Adrenal gland (tissue), 5 donors: ENCODE measurements at regions not wholly inside any gene's neighbourhood (a gene's known extent, or its start where the extent isn't known, plus 50 kb on each side); places are given as distances from the start of the nearest gene placed in this dataset.

ENCODE experiments used
- POLR2A ChIP-seq, 2 donors: fragments of 450-650 bp; IDR thresholded peaks; one replicate each; pipeline ENCODE4 v1.6.1; 2017; ENCODE audit warnings: antibody characterized with exemption in 2 of 2, mild to moderate bottlenecking in 2 of 2, moderate library complexity in 1 of 2
- TF ChIP-seq, protein P1 (sequence below), 6 experiments: fragments of 450-650 bp in 4 of 6; fragments of 200-600 bp in 2 of 6; sonication (generic) in 1 of 6; IDR thresholded peaks; 1 replicate in 5 of 6; 2 replicates in 1 of 6; pipeline versions ENCODE4 v1.5.1 to v1.8.0; 2016 to 2021; ENCODE audit warnings: antibody characterized with exemption in 6 of 6, mild to moderate bottlenecking in 2 of 6, moderate library complexity in 1 of 6
- donor health status: DM: no; HTN: no; CAD: no.

DNA sequence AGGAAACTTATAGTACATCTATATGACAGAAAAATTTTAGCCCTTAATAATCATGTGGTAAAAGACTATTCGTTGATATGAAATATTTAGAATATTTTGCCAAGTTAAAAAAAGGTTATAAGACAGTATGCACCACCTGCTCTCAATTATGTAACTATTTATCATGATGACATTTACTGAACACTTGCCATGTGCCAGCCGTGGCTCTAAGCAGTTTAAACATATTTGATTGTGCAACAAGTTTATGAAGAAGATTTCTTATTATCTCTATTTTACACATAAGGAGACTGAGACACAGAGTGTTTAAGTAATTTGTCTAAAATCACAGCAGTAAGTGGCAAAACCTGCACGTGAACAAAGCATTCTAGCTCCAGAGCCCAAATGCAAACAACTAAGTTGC is 199.3 kb upstream of the JUN start:
- TF ChIP-seq, protein P1, sequence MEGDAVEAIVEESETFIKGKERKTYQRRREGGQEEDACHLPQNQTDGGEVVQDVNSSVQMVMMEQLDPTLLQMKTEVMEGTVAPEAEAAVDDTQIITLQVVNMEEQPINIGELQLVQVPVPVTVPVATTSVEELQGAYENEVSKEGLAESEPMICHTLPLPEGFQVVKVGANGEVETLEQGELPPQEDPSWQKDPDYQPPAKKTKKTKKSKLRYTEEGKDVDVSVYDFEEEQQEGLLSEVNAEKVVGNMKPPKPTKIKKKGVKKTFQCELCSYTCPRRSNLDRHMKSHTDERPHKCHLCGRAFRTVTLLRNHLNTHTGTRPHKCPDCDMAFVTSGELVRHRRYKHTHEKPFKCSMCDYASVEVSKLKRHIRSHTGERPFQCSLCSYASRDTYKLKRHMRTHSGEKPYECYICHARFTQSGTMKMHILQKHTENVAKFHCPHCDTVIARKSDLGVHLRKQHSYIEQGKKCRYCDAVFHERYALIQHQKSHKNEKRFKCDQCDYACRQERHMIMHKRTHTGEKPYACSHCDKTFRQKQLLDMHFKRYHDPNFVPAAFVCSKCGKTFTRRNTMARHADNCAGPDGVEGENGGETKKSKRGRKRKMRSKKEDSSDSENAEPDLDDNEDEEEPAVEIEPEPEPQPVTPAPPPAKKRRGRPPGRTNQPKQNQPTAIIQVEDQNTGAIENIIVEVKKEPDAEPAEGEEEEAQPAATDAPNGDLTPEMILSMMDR (IDR thresholded peaks at IDR 0.05): no peak
- no peak for TF ChIP-seq POLR2A (IDR thresholded peaks at IDR 0.05)
